ENCODE measurements at regions not wholly inside any gene's neighbourhood (a gene's known extent, or its start where the extent isn't known, plus 50 kb on each side); places are given as distances from the start of the nearest gene placed in this dataset.

DNA sequence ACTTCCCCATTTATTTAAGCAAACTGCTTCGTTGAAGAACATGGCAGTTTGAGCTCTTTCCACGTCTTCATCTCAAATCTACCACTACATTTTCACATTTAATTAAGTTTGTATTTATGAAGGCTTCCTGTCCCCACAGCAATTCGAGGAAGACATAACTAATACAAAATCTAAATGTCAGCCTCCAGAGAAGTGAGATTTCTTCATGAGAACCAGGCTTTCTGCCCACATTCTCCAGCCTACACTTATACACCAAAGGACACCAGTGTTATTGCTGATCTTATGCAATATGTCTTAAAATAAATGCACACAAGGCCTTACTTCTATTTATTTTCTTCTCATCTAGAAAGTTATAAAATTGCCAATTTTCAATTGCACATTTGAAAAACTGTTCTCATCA is 1209.3 kb upstream of the FAM98A start:
- H3K27ac ChIP-seq (ENCODE audit: low read depth in 1 of 2, low read length in 2 of 2), result no peak overlapping the region
- TF ChIP-seq TAF1 (conservative IDR thresholded peaks at IDR 0.05) (no peak), YY1 (IDR thresholded peaks at IDR 0.05) (no peak), HNF4G (IDR thresholded peaks at IDR 0.05) (no peak), SP1 (IDR thresholded peaks at IDR 0.05) (no peak), RXRA (IDR thresholded peaks at IDR 0.05) (no peak)
- TF ChIP-seq, protein P1, sequence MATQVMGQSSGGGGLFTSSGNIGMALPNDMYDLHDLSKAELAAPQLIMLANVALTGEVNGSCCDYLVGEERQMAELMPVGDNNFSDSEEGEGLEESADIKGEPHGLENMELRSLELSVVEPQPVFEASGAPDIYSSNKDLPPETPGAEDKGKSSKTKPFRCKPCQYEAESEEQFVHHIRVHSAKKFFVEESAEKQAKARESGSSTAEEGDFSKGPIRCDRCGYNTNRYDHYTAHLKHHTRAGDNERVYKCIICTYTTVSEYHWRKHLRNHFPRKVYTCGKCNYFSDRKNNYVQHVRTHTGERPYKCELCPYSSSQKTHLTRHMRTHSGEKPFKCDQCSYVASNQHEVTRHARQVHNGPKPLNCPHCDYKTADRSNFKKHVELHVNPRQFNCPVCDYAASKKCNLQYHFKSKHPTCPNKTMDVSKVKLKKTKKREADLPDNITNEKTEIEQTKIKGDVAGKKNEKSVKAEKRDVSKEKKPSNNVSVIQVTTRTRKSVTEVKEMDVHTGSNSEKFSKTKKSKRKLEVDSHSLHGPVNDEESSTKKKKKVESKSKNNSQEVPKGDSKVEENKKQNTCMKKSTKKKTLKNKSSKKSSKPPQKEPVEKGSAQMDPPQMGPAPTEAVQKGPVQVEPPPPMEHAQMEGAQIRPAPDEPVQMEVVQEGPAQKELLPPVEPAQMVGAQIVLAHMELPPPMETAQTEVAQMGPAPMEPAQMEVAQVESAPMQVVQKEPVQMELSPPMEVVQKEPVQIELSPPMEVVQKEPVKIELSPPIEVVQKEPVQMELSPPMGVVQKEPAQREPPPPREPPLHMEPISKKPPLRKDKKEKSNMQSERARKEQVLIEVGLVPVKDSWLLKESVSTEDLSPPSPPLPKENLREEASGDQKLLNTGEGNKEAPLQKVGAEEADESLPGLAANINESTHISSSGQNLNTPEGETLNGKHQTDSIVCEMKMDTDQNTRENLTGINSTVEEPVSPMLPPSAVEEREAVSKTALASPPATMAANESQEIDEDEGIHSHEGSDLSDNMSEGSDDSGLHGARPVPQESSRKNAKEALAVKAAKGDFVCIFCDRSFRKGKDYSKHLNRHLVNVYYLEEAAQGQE (IDR thresholded peaks at IDR 0.05), result no peak
- H3K9me3 ChIP-seq (ENCODE audit: control insufficient read depth in 4 of 4, low read length in 3 of 4), result no peaks in the 10 kb centered on the region
- no peak overlapping the region for H3K4me3 ChIP-seq (ENCODE audit: low read depth in 1 of 3, low read length in 3 of 3)
- no peaks in the 10 kb centered on the region for H3K36me3 ChIP-seq (ENCODE audit: control insufficient read depth in 4 of 4, insufficient read depth in 3 of 4, low read depth in 1 of 4, low read length in 3 of 4)
- H3K27me3 ChIP-seq (ENCODE audit: control insufficient read depth in 4 of 4, insufficient read depth in 4 of 4, low read length in 3 of 4), result no peaks in the 10 kb centered on the region
- H3K4me1 ChIP-seq (ENCODE audit: control insufficient read depth in 4 of 4, insufficient read depth in 4 of 4, low read length in 3 of 4), result no peaks in the 10 kb centered on the region
- no peak for DNase-seq (ENCODE audit: low spot score)
- no peak overlapping the region for H3K9ac ChIP-seq (ENCODE audit: low read depth in 1 of 2, low read length in 2 of 2)
- WGBS, result 54% methylated on average over 3 of the region's 3 CpGs

DNA sequence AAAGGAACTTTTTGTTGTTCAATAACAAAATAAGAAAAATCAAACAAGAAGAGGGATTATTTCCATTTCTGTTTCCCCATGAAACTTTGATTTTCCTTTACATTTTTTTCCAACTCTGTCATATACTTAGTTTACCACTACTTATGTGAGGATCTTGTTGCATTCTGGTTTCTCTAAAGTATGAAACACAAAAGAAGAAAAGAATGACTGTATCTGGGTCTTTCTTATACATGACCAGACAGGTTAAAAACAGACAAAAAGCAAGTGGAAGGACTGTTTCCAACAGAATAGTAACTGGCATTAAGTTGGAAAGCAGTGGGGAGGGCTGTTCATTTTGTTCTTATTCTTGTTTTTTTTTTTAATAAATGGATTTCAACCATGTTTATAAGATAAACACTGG is 1207.8 kb upstream of the FAM98A start:
- no peak overlapping the region for H3K4me3 ChIP-seq (ENCODE audit: low read depth in 1 of 3, low read length in 3 of 3)
- H3K27ac ChIP-seq (ENCODE audit: low read depth in 1 of 2, low read length in 2 of 2), result no peak overlapping the region
- no peaks in the 10 kb centered on the region for H3K9me3 ChIP-seq (ENCODE audit: control insufficient read depth in 4 of 4, low read length in 3 of 4)
- no peaks in the 10 kb centered on the region for H3K4me1 ChIP-seq (ENCODE audit: control insufficient read depth in 4 of 4, insufficient read depth in 4 of 4, low read length in 3 of 4)
- H3K9ac ChIP-seq (ENCODE audit: low read depth in 1 of 2, low read length in 2 of 2), result no peak overlapping the region
- no peaks in the 10 kb centered on the region for H3K27me3 ChIP-seq (ENCODE audit: control insufficient read depth in 4 of 4, insufficient read depth in 4 of 4, low read length in 3 of 4)
- no peaks in the 10 kb centered on the region for H3K36me3 ChIP-seq (ENCODE audit: control insufficient read depth in 4 of 4, insufficient read depth in 3 of 4, low read depth in 1 of 4, low read length in 3 of 4)
- no peak for DNase-seq (ENCODE audit: low spot score)
- TF ChIP-seq HNF4A (conservative IDR thresholded peaks at IDR 0.05), result no peak
- no peak for TF ChIP-seq GABPA (IDR thresholded peaks at IDR 0.05 in 1 of 2, conservative IDR thresholded peaks at IDR 0.05 in 1 of 2)
- TF ChIP-seq NR2F2 (IDR thresholded peaks at IDR 0.05), result no peak
- no peak for TF ChIP-seq RAD21 (IDR thresholded peaks at IDR 0.05)
- no peak for TF ChIP-seq HNF4G (IDR thresholded peaks at IDR 0.05)
- no peak for TF ChIP-seq YY1 (IDR thresholded peaks at IDR 0.05)
- TF ChIP-seq, protein P1 (IDR thresholded peaks at IDR 0.05), result no peak
- TF ChIP-seq, protein P2, sequence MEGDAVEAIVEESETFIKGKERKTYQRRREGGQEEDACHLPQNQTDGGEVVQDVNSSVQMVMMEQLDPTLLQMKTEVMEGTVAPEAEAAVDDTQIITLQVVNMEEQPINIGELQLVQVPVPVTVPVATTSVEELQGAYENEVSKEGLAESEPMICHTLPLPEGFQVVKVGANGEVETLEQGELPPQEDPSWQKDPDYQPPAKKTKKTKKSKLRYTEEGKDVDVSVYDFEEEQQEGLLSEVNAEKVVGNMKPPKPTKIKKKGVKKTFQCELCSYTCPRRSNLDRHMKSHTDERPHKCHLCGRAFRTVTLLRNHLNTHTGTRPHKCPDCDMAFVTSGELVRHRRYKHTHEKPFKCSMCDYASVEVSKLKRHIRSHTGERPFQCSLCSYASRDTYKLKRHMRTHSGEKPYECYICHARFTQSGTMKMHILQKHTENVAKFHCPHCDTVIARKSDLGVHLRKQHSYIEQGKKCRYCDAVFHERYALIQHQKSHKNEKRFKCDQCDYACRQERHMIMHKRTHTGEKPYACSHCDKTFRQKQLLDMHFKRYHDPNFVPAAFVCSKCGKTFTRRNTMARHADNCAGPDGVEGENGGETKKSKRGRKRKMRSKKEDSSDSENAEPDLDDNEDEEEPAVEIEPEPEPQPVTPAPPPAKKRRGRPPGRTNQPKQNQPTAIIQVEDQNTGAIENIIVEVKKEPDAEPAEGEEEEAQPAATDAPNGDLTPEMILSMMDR (IDR thresholded peaks at IDR 0.05; ENCODE audit: low read depth, low read length, missing input control), result no peak
- no peak for TF ChIP-seq JUND (IDR thresholded peaks at IDR 0.05)
